Inflammatory macrophage treated with lipopolysaccharide for 1 hour (primary cell): ENCODE measurements at regions not wholly inside any gene's neighbourhood (a gene's known extent, or its start where the extent isn't known, plus 50 kb on each side); places are given as distances from the start of the nearest gene placed in this dataset.

ENCODE experiments used
- DNase-seq, 2 donors: peaks; one replicate each; pipeline ENCODE4 v3.0.0-alpha.2; 2020 to 2022

DNA sequence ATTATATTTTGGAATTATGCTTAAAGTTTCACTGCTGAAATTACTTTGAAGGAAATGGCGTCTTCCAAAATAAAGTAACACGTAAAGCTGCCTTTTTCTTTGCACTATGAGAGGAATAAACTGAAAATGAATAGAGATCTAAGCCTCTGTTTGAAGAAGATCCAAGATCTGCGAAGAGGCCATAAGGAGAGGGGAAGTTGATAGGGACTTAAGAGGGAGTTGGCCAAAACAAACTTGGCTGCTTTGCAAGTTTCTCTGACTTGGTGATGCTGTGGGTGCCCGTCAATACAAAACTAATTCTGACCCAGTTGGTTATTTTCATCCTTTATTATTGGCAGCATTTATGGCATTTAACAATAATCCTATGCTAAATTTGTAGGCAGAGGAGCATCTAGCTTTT lies 190.2 kb upstream of the GBE1 start:
- DNase-seq: no peak

DNA sequence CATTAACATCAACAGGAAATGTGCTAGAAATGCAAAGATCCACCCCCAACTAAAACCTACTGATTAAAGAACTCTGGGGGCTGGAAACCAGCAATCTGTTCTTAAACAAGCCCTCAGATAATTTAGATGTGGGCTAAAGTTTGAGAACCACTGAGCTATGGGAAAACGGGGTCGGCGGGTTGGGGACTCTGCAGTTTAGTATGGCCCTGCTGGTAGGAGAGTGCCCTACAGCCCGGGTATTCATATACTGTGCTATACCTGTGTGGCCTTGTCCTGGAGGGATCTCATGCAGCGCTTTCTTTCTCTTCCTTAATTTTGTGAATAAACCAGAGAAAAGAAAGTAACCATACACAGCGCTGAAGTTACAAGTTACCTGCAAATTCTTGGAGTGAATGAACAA lies 189.7 kb upstream of the GBE1 start:
- no peak for DNase-seq

DNA sequence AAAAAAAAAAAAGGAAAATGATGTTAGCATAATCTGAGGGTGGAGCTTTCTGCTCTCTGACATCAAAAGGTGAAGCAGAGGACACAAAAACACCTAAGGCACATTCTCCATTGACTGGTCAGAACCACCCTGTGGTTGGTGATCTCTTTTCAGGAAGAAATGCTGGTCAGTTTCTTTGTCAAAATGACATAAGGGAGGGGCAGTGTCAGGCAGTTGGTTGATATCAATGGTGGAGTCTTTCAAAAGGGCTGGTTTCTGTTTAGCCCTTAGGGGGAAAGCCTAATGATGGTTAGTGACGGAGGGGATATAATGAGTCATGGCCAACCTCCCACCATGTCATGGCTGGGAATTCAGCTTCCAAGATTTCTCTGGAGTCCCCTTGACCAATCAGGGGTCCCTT lies 185.9 kb upstream of the GBE1 start:
- DNase-seq: no peak

DNA sequence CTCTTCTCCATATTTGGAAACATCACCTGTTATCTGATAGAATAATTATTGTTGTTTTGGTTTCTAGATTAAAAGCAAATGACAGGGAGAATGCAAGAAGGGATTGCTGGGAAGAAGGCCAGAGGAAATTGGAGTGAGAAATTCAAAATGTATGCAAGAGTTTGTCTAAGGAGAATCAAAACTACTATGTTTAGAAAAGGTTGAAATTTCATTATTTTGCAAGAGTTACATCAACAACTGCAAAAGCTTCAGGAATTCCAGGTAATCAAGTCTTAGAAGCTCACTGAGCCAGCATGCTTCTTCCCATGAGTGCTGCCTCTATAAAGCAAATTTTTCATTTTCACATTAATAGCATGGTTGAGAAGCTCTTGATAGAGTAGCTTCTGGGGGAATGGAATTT lies 177.2 kb upstream of the GBE1 start:
- peak; percentile 51 to 78 for DNase-seq

DNA sequence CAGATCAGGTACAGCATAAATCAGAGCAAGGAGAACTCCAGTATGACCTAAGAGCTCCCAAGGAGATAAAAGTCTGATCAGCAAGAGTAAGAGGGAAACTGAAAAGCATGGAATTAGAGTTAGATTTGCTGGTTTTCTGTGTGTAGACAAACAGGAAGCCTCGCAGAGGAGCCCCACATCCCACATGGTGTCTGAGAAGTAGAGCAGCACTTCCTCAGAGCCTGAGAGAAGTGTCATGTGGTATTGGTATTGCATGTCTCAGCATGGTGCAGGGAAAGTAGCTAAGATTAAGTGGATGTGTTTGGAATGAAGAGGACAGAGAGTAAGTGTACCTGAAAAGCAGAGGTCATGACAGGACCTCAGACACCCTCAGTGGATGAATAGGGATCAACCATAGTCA lies 175.4 kb upstream of the GBE1 start:
- DNase-seq: peak; percentile 65 to 77

DNA sequence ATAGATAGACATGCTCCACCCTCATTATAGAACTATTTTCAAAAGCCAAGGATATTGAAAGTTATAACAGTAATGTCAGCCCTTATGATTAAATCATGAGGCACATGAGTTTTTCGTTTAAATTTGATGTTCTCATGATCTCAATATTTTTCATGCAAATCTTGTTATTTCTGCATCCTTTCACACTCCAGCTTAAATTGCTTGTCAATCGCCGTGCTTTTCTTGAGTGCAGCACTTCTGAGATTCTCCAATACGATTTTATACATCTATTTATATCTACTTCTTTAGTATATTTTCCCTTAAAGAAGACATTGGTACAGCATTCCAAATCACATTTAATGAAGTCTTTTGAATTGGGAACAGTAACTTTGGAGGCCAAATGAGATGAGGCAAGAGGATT lies 171.2 kb upstream of the GBE1 start:
- DNase-seq: no peak

DNA sequence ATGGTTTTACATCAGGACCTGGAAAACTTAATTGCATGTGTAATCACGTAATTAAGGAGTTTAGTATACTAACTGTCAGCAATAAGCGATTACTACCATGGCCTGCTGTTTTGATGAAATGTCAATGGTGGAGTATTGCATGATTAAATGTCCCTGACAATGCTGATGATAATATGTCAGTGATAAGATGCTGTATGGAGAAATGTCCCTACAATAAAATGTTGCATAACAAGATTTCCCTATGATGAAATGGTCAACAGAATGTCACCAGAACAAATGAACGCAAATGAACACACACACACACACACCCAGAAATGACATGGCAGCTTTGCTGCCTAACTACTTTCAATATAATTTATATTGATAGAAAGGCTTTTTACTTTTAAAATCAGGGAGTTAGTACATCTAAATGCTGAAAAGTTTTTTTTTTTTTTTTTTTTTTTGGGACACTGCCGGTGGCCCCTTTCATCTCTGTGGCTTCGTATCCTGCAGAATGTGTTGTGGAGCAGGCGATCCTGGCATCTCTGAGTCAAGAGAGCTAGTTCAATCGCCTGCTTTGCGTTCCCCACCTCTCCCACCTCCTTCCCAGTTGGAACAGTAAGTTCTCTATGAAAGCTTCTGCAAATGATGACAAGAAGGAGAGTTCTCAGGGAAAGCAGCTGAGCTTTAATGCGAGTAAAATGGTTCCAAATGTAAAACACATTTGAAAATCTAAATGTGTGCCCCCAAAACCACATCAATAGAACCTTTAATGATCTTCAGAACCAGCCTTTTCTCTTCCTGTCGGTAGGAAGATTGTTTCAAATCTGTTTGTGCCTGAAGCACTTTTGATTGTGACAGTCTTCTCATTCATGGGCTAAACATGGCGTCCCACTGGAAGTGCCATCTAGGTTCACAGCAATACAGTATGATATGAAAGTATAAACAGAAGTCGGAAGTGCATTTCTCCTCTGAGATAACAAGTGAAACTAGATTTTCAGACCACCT lies 170.1 kb upstream of the GBE1 start:
- DNase-seq: peak; percentile 16 to 26

DNA sequence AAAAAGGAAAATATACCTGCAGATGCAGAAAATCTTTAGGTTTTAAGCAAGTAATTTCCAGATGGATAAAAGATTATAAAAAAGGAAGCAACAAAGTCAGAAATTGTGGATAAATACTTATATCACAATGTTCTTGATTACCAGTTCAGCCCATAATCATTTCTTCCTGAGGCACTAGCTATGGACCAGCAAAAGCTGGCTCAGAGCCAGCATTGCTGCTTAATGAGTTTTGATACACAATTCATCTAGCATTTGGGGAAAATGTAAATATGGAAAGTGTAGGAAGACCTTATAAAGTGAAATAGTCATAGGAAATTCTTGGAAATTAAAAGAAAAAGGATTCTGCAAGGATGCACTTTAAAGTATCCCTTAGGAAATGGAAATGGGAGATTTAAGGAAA lies 168.3 kb upstream of the GBE1 start:
- DNase-seq: no peak

DNA sequence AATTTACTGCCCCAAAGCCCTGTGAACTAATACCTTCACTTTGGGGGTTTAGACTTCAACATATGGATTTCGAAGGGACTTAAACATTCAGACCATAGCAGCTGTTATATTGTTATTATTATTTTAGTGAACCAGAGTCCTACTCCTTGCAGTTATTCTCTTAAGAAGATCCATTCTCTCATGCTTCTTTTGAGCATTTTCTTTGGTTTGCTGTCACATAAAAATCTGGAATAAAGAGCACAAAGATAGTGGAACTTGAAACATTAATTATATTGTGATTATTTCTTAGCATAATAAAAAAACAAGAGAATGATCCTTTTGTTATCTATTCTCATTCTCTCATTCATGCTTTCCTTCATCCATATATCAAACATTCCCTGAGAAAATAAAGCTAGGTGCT lies 166.4 kb upstream of the GBE1 start:
- DNase-seq: no peak

DNA sequence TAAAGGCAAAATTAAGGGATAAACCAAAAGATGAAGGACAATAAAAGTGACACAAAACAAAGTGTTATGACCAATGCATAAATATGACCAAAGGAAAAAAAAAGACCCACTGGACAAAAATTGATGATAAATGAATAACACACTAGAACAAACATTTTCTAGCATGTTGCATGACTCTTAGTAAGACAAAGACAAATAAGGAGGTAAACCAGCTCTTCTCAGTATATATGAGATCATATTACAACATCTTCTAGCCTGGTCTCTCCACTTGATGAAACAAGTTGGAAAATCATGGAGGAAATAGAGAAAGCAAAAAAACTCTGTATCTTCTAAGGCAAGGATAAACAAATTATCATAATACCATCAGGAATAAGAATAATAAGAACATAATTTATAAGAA lies 163.9 kb upstream of the GBE1 start:
- no peak for DNase-seq

DNA sequence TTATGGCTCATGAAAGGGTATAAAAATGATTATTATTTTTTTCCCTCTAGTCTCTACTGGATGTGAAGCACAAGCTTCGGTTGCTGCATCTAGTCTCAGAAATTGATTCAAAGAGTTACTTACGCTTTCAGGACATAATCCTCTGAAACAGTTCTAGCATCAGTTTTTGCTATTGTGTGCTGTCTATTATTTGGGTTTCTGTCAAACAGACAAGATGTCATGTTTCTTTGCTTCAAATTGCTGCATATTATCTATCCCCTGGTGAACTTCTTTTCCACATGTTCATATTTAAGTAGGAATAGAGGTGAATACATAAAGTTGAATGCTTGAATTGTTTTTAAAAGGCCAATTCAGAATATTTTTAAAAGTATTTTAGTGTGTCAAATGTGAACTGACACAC lies 161.6 kb upstream of the GBE1 start:
- no peak for DNase-seq

DNA sequence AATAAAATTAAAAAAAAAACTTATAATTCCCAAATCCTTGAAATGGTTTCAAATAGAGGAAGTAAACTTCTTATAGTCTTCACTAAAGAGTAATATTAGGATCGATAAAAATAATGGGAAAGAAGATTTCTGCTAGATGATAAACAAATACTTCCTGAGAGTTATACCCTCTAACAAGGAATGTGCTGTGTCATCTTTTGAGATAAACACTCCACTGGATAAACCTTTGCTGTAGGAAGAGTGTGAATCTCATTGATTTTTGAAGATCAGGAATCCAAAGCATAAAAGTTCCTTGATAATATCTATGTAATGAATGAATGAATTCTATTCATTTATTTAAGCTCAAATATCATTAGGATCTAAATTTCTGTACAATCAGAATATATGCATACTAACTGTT lies 161.0 kb upstream of the GBE1 start:
- DNase-seq: no peak

DNA sequence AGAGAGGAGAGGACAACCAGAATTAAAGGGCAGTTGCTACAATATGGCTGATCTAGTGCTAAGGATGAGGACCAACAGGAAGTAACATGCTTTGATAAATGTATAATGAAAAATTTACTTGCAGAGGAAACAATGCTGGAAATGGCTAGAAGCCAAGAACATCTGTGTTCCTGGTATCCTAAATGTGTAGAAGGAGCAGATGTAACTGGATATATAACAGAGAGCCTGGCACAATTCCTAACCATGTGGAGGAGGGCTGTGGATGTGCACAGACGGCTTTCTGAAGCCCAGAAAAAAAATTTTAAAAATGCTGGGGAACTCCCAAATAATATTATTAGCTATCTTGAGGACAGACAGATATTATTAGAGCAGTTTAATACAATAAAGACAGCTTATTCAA lies 159.4 kb upstream of the GBE1 start:
- DNase-seq: no peak

DNA sequence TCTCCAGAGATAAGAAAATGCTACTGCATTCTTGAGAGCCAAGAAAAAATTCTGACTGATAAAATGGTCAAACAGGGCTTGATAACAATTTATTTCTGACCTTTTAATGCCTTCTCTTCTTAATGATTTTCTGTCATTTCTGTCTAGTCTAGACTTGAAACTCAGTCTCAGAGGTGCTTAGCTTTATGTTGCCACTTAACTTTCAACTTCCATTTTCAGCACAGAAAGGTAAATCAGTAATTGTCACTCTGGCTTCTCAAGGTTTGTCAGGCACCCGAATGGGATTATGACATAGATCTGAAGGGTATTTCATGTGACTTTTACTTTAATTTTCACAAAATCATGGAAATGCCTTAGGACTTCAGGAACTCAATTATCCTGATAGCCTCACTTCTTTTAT lies 155.4 kb upstream of the GBE1 start:
- DNase-seq: no peak

DNA sequence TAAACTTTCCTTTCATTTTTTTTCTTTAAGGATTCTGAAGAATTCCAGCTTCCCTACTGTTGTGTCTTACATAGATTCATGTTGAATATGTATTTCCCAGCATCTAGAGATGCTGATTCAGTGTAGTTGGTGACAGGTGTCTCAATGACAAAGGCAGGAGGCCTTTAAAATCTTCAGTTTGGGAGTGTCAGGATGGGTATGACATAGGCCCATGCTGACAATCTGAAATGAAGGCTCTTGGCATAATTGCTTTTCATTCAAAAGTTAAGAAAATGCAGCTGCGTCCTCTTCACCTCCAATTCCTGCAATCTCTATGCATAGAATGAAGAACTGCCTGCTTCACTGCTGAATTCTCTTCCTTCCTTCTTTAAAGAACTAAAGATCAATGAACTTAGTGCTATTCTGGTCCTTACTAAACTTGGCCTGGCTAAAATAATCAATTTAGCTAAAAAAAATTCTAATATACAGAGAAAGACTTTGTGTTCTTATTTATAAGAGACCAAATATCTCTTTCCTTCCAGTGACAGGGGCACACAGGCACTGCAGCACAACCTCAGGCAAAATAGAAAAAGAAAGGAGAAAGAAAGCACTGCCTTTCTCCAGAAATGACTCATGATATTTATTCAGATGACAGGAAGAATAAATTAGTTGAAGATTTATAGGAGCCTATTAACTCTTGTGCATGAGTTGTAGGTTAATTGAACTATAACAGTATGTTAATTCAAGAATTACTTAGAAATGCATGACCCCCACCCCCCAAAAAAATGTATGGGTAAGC lies 152.6 kb upstream of the GBE1 start:
- no peak for DNase-seq

DNA sequence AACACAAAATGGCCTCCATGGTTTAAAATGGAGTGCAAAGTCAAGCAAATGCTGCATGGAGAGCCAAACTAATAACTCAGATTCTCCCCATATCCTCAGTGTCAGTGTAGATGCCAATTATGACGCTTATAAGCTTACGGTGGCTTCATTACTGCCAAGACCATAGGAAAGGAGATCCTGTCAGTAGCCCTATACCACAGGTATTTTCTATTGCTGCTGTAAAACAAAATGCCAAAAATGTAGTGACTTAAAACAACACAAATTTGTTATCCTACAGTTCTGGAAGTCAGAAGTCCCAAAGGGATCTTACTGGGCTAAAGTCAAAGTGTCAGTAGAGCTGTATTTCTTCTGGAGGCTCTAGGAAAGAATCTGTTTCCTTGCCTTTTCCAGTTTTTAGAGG lies 149.8 kb upstream of the GBE1 start:
- DNase-seq: no peak

DNA sequence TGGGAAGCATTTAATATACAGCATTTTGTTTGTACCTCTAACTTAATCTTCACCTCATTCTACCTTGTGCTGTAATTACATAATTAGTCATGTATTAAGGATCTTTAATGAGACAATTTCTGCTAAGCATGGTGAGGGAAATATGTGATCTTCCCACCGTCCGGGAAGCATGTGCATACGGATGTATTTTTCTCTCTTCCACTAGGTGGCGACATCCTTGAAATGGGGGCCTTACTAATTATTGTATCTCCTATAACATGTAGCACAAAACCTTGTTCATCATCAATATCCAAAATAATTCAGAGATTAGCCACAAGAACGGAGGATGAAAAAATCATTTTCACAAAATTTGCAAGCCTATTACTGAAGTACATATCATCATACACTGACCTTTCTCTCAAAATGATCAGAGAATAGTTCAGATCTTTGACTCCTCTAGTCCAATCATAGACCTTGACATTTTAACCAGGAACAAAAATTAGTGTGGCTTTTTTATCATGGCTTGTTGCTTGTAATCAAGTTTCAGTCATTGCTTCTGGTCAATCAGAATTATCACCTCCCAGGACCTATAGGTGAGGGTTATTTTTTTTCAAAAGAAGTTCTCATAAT lies 148.9 kb upstream of the GBE1 start:
- DNase-seq: peak; percentile 31 to 75

DNA sequence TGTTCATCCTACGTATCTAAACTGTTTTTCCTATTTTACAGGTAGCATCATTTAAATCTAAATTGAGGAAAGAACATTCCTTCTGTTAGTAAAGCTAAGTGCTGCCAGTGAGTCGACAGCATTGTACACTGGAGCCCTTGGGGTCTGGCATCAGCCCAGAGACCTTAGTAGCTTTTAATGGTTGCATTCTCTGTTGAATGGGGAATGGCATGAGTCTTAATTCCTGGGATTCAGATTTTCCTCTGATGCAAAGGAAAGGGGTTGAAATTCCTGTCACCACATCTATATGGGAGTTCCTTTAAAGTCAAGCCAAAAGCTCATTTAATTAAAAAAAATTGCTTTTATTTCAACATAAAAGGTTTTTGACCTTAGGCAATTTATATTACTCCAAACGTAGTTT lies 148.4 kb upstream of the GBE1 start:
- DNase-seq: no peak

DNA sequence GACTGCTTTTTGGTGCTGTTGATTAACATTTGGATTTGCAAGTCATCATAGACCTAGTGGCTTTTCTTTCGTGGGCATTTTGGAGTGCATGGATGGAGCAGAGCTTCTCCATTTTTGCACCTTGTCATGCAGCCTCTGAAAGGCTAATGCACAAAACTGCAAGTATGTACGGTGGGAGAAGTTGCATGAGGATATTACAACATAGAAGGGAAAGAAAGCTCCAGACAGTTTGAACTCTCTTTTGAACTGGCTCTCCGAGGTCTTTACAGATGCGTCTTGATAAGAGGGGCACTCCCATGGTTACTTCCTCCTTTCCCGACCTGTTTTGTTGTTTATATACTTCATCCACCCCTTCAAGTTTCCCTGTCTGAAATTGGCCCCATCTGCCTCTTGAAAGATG lies 147.1 kb upstream of the GBE1 start:
- no peak for DNase-seq

DNA sequence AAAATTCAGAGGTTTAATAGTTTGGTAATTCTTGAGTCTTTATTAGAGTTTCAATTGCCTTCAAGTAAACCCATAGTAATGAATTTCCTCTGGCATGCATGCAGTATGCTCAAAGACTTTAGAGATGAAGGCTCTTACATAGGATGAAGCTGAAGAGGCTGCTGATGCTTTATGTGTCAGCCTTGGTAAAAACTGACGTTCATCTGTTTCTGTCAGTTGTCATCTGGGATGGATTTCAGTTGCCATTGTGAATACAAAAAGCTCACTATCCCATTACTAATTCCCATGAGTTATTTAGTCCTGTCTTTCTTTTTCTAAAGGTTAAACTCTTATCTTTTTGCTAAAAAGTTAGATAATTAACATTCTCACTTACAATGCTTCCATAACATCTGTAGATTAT lies 136.9 kb upstream of the GBE1 start:
- DNase-seq: no peak

DNA sequence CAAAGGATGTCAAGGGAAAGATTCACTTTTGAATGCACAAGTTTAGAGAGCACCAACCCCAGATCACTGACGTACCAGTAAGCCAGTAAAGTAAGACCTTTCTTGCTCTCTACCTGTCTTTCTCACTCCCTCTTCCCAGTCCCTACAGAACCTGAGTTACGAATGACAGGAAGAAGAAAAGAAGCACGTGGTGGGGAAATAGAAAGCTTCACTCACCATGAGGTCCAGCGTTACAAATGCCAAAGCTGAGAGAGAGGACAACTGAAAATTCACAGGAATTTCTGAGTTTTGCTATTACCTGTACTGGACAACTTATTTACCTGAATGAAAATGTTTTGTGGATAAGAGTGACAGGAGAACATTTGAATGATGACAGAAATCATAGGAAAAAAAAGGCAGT lies 133.2 kb upstream of the GBE1 start:
- no peak for DNase-seq

DNA sequence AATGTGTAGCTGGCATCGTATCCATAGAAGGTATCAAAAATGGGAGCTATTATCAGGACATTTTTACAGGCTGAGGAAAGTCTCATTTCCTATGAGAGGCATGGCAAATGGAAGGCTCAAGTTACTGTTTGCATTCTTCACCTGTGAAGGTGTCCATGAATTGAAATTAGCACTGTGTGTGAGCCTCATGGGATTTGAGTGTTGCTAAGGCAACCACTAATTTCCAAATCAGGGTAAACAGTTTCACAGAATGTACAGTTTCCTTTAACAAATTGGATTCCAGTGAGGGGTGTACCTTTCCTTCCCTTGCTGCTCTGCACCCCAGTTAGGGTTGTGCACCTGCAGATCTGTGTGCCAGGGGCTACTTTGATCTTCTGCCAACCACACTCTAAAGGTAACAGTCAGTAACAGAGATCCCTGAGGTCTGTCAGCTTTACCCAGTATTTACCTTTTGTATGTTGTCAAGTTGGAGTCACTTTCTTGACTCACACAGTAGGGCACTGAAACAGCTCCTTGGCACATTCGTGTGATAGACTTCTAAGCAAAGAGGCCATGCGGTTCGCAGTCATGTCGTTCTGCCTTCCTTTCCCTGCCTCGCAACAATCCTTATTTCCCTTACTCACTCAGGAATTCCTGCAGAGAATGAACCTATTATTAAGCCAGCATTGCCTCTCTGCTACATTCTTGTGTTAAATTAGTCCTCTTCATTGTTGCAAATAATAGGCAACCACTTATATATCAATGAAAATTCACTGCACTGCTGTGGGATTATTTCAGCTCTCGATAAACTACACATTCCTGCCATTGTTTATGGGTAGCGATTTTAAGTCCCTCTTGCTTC lies 129.8 kb upstream of the GBE1 start:
- DNase-seq: no peak
